GM23248 (cell line): ENCODE measurements at regions not wholly inside any gene's neighbourhood (a gene's known extent, or its start where the extent isn't known, plus 50 kb on each side); places are given as distances from the start of the nearest gene placed in this dataset.

ENCODE experiments used
- EZH2 ChIP-seq: fragments of 200-600 bp; sonication (generic); IDR thresholded peaks from 2 replicates; pipeline ENCODE4 v1.6.1; 2018; ENCODE audit warnings: antibody characterized with exemption, mild to moderate bottlenecking; ENCODE audit not compliant: insufficient read depth, poor library complexity, severe bottlenecking
- EZH2phosphoT487 ChIP-seq: fragments of 200-600 bp; sonication (generic); IDR thresholded peaks from 2 replicates; pipeline ENCODE4 v1.6.1; 2018; ENCODE audit warnings: antibody characterized with exemption, moderate library complexity, mild to moderate bottlenecking, low read depth; ENCODE audit not compliant: insufficient read depth

DNA sequence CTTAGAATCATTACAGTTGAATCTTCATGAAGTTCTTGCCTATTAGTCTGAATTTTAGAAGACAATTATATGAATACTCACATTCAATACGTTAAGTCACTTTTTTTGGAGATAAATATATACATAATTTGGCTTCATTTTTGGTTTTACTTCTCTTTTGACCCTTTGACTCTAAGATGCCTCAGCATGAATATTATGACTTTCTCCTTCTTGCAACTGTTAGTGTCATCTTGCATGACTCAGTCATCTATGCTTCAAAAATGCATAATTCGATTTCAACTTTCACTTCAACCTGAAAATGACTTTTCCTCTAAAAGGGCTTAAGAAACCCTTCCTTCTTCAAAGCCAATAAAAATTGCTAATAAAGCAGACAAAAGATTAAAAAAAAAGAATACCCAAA, 1427.5 kb downstream of the ADGRL3 start:
- TF ChIP-seq EZH2: no peak
- TF ChIP-seq EZH2phosphoT487: no peak
